ENCODE measurements at regions not wholly inside any gene's neighbourhood (a gene's known extent, or its start where the extent isn't known, plus 50 kb on each side); places are given as distances from the start of the nearest gene placed in this dataset.

- TF ChIP-seq CTCF (IDR thresholded peaks at IDR 0.05 in 4 of 5, conservative IDR thresholded peaks at IDR 0.05 in 1 of 5) (no peak), POLR2A (IDR thresholded peaks at IDR 0.05) (no peak)
These were observed 441.0 kb upstream of the TENM3 start for GRCh38 chr4:181802207-181802606.

All from gastrocnemius medialis (tissue), 4 donors.